SK-N-SH treated with all-trans-retinoic acid at 6 μM for 48 hours (cell line): ENCODE measurements at regions not wholly inside any gene's neighbourhood (a gene's known extent, or its start where the extent isn't known, plus 50 kb on each side); places are given as distances from the start of the nearest gene placed in this dataset.
"Not testable (repeated sequence)": the region's sequence is repeated elsewhere in the genome, so short reads cannot be mapped to it uniquely, and the experiment has no call there.

Source experiments
- ATAC-seq: fragments of 200-7000 bp; cut with Tn5 transposase; 3 replicates; pipeline ENCODE4 v1.9.1; 2020; ENCODE audit warnings: mild to moderate bottlenecking, moderate library complexity
- ARNTL ChIP-seq: fragments of 450-650 bp; formaldehyde crosslinking; IDR thresholded peaks from 2 replicates; pipeline ENCODE4 v1.5.0; 2020; ENCODE audit warnings: low read depth, mild to moderate bottlenecking, moderate library complexity, borderline replicate concordance
- CSDC2 ChIP-seq: fragments of 250-450 bp; sonication (Bioruptor Pico); IDR thresholded peaks from 2 replicates; pipeline ENCODE4 v1.5.0; 2020; ENCODE audit warnings: mild to moderate bottlenecking, moderate library complexity
- GLIS3 ChIP-seq: fragments of 250-450 bp; sonication (Bioruptor Pico); IDR thresholded peaks from 2 replicates; pipeline ENCODE4 v1.5.0; 2020; ENCODE audit warnings: mild to moderate bottlenecking, moderate library complexity
- ISL1 ChIP-seq: fragments of 250-450 bp; sonication (Bioruptor Pico); IDR thresholded peaks from 2 replicates; pipeline ENCODE4 v2.1.2; 2022; ENCODE audit warnings: mild to moderate bottlenecking, moderate library complexity
- OSR1 ChIP-seq: fragments of 250-450 bp; sonication (Bioruptor Pico); IDR thresholded peaks from 2 replicates; pipeline ENCODE4 v1.8.0; 2022; ENCODE audit warnings: moderate library complexity, mild to moderate bottlenecking, inconsistent platforms
- PATZ1 ChIP-seq: fragments of 250-450 bp; sonication (Bioruptor Pico); IDR thresholded peaks from 2 replicates; pipeline ENCODE4 v1.8.0; 2020; ENCODE audit warnings: mild to moderate bottlenecking, moderate library complexity, borderline replicate concordance
- POU6F1 ChIP-seq: fragments of 250-450 bp; sonication (Bioruptor Pico); IDR thresholded peaks from 2 replicates; pipeline ENCODE4 v1.8.0; 2021; ENCODE audit warnings: low read depth, mild to moderate bottlenecking, moderate library complexity, borderline replicate concordance
- PPARA ChIP-seq: fragments of 250-450 bp; sonication (Bioruptor Pico); IDR thresholded peaks from 2 replicates; pipeline ENCODE4 v1.5.0; 2020; ENCODE audit warnings: mild to moderate bottlenecking, borderline replicate concordance
- RARB ChIP-seq: fragments of 250-450 bp; sonication (Bioruptor Pico); IDR thresholded peaks from 2 replicates; pipeline ENCODE4 v1.8.0; 2021; ENCODE audit warnings: mild to moderate bottlenecking, moderate library complexity
- SNAI2 ChIP-seq: fragments of 250-450 bp; sonication (Bioruptor Pico); IDR thresholded peaks from 2 replicates; pipeline ENCODE4 v1.5.0; 2020; ENCODE audit warnings: mild to moderate bottlenecking, moderate library complexity
- TCF4 ChIP-seq: fragments of 250-450 bp; sonication (Bioruptor Pico); IDR thresholded peaks from 2 replicates; pipeline ENCODE4 v1.8.0; 2021; ENCODE audit warnings: mild to moderate bottlenecking, moderate library complexity, borderline replicate concordance
- TOX ChIP-seq: fragments of 250-450 bp; sonication (Bioruptor Pico); IDR thresholded peaks from 2 replicates; pipeline ENCODE4 v1.8.0; 2021; ENCODE audit warnings: mild to moderate bottlenecking, moderate library complexity, borderline replicate concordance
- ZC3H10 ChIP-seq: fragments of 250-450 bp; sonication (Bioruptor Pico); IDR thresholded peaks from 2 replicates; pipeline ENCODE4 v1.5.1; 2021; ENCODE audit warnings: mild to moderate bottlenecking, moderate library complexity
- ZFP30 ChIP-seq: fragments of 450-650 bp; formaldehyde crosslinking; IDR thresholded peaks from 2 replicates; pipeline ENCODE4 v1.5.0; 2022; ENCODE audit warnings: mild to moderate bottlenecking, moderate library complexity
- ZNF70 ChIP-seq: fragments of 450-650 bp; formaldehyde crosslinking; IDR thresholded peaks from 2 replicates; pipeline ENCODE4 v1.5.0; 2020; ENCODE audit warnings: mild to moderate bottlenecking, moderate library complexity
- ZNF8 ChIP-seq: fragments of 450-650 bp; formaldehyde crosslinking; IDR thresholded peaks from 2 replicates; pipeline ENCODE4 v1.5.0; 2020; ENCODE audit warnings: mild to moderate bottlenecking, moderate library complexity
- TF ChIP-seq, protein P1 (sequence below): fragments of 250-450 bp; sonication (Bioruptor Pico); IDR thresholded peaks from 2 replicates; pipeline ENCODE4 v1.5.0; 2020; ENCODE audit warnings: mild to moderate bottlenecking, moderate library complexity

DNA sequence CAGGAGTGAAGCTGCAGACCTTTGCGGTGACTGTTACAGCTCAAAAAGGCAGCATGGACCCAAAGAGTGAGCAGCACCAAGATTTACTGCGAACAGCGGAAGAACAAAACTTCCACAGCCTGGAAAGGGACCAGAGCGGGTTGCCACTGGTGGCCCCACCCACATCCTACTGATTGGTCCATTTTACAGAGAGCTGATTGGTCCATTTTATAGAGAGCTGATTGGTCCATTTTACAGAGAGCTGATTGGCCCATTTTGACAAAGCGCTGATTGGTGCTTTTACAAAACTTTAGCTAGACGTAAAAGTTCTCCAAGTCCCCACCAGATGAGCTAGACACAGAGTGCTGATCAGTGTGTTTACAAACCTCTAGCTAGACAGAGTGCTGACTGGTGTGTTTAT is 134.2 kb upstream of the FRG1 start (continued):
- TF ChIP-seq, protein P1, sequence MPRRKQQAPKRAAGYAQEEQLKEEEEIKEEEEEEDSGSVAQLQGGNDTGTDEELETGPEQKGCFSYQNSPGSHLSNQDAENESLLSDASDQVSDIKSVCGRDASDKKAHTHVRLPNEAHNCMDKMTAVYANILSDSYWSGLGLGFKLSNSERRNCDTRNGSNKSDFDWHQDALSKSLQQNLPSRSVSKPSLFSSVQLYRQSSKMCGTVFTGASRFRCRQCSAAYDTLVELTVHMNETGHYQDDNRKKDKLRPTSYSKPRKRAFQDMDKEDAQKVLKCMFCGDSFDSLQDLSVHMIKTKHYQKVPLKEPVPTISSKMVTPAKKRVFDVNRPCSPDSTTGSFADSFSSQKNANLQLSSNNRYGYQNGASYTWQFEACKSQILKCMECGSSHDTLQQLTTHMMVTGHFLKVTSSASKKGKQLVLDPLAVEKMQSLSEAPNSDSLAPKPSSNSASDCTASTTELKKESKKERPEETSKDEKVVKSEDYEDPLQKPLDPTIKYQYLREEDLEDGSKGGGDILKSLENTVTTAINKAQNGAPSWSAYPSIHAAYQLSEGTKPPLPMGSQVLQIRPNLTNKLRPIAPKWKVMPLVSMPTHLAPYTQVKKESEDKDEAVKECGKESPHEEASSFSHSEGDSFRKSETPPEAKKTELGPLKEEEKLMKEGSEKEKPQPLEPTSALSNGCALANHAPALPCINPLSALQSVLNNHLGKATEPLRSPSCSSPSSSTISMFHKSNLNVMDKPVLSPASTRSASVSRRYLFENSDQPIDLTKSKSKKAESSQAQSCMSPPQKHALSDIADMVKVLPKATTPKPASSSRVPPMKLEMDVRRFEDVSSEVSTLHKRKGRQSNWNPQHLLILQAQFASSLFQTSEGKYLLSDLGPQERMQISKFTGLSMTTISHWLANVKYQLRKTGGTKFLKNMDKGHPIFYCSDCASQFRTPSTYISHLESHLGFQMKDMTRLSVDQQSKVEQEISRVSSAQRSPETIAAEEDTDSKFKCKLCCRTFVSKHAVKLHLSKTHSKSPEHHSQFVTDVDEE (CRISPR knock-in tag): no peak
- no peak for TF ChIP-seq TOX (CRISPR knock-in tag)
- no peak for TF ChIP-seq ZNF8 (CRISPR knock-in tag)
- TF ChIP-seq OSR1: no peak
- TF ChIP-seq GLIS3 (CRISPR knock-in tag): no peak
- TF ChIP-seq ZNF70 (CRISPR knock-in tag): no peak

DNA sequence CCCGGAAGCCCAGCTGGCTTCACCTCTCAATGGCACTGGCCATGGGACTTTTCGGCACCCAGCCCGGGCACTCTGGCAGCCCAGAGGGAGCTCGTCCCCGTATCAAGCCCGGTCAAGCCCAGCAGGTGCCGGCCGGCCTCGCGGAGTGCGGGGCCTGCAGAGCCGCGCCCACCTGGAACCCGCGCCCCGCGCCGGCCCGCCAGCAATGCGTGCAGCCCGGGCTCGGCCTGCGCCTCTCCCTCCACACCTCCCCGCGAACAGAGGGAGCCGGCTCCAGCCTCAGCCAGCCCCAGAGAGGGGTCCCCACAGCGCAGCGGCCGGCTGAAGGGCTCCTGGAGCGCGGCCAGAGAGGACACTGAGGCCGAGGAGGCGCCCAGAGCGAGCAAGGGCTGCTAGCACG is 133.6 kb upstream of the FRG1 start:
- no peak for TF ChIP-seq SNAI2 (CRISPR knock-in tag)
- TF ChIP-seq, protein P1 (CRISPR knock-in tag): no peak
- TF ChIP-seq ZNF70 (CRISPR knock-in tag): no peak
- no peak for TF ChIP-seq CSDC2 (CRISPR knock-in tag)
- TF ChIP-seq ARNTL (CRISPR knock-in tag): no peak
- no peak for TF ChIP-seq RARB (CRISPR knock-in tag)
- TF ChIP-seq TOX (CRISPR knock-in tag): no peak
- TF ChIP-seq POU6F1 (CRISPR knock-in tag): no peak
- TF ChIP-seq PATZ1 (CRISPR knock-in tag): no peak
- no peak for TF ChIP-seq PPARA (CRISPR knock-in tag)
- no peak for ATAC-seq

GRCh38 chr4:189809241-189809735 is 131.4 kb upstream of the FRG1 start:
- TF ChIP-seq GLIS3 (CRISPR knock-in tag) (no peak), ZC3H10 (CRISPR knock-in tag) (no peak)
- no peak; the same call in 2 of the 3 replicates for ATAC-seq

GRCh38 chr4:189809839-189810238 is 130.8 kb upstream of the FRG1 start:
- TF ChIP-seq ZNF8 (CRISPR knock-in tag) (no peak), ZFP30 (CRISPR knock-in tag) (no peak), PATZ1 (CRISPR knock-in tag) (no peak), ZC3H10 (CRISPR knock-in tag) (no peak), SNAI2 (CRISPR knock-in tag) (no peak), TCF4 (CRISPR knock-in tag) (no peak), TOX (CRISPR knock-in tag) (peak; percentile 20; the same call in 1 of the 2 replicates), ISL1 (CRISPR knock-in tag) (peak; percentile 84), RARB (CRISPR knock-in tag) (no peak)
- peak; percentile 74 for ATAC-seq

DNA sequence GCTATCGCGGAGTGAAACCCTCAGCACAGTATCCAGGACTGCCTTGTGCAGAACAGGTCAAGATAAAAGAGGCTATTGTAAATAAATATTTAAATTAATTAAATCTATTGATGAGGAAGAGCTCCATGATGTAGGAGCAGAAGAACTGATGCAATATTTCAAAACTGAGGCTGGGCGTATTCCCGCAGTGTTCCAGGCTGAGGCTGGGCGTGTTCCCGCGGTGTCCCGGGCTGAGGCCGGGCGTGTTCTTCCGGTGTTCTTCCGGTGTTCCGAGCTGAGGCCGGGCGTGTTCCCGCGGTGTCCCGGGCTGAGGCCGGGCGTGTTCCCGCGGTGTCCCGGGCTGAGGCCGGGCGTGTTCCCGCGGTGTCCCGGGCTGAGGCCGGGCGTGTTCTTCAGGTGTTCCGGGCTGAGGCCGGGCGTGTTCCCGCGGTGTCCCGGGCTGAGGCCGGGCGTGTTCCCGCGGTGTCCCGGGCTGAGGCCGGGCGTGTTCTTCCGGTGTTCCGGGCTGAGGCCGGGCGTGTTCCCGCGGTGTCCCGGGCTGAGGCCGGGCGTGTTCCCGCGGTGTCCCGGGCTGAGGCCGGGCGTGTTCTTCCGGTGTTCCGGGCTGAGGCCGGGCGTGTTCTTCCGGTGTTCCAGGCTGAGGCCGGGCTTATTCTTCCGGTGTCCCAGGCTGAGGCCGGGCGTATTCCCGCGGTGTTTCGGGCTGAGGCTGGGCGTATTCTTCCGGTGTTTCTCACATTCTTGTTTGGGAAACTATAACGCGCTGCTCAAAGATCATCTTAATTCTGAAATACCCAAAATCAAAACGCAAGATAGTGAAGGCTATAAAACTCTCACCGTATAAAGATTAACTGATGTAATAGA is 130.1 kb upstream of the FRG1 start:
- ATAC-seq: not testable (repeated sequence)
